Small intestine (tissue), 7 donors: ENCODE measurements at regions not wholly inside any gene's neighbourhood (a gene's known extent, or its start where the extent isn't known, plus 50 kb on each side); places are given as distances from the start of the nearest gene placed in this dataset.
"Not testable (repeated sequence)": the region's sequence is repeated elsewhere in the genome, so short reads cannot be mapped to it uniquely, and the experiment has no call there.

Source experiments
- DNase-seq, 2 donors: peaks; one replicate each; pipeline versions ENCODE4 v3.0.0 to v3.0.0-alpha.2; 2013
- FAIRE-seq: peaks from 2 replicates; lab custom pipeline; 2012; peaks lifted over from hg19 to GRCh38; lab: Jason Lieb, UNC
- H3K27ac ChIP-seq, 3 donors: one replicate each; pipeline ENCODE4 v1.5.1; 2013; ENCODE audit warnings: low read length in 2 of 3, mild to moderate bottlenecking in 2 of 3, control low read depth in 1 of 3, inconsistent platforms in 1 of 3, low read depth in 1 of 3, moderate library complexity in 1 of 3
- H3K27me3 ChIP-seq, 3 donors: one replicate each; pipeline ENCODE4 v1.6.1; 2013; ENCODE audit warnings: low read length in 3 of 3, inconsistent platforms in 1 of 3; ENCODE audit not compliant: control insufficient read depth in 3 of 3, insufficient read depth in 3 of 3
- H3K36me3 ChIP-seq, 3 donors: one replicate each; pipeline ENCODE4 v1.6.1; 2013; ENCODE audit warnings: low read length in 3 of 3, inconsistent platforms in 1 of 3, low read depth in 1 of 3, mild to moderate bottlenecking in 1 of 3, moderate library complexity in 1 of 3; ENCODE audit not compliant: control insufficient read depth in 3 of 3, insufficient read depth in 2 of 3
- H3K4me1 ChIP-seq, 3 donors: one replicate each; pipeline ENCODE4 v1.6.1; 2013; ENCODE audit warnings: low read length in 2 of 3, inconsistent platforms in 1 of 3, low read depth in 1 of 3, mild to moderate bottlenecking in 1 of 3, moderate library complexity in 1 of 3; ENCODE audit not compliant: control insufficient read depth in 3 of 3, insufficient read depth in 2 of 3
- H3K4me3 ChIP-seq, 3 donors: one replicate each; pipeline ENCODE4 v1.5.1; 2013; ENCODE audit warnings: low read length in 3 of 3, control low read depth in 1 of 3, inconsistent platforms in 1 of 3, low read depth in 1 of 3, mild to moderate bottlenecking in 1 of 3, moderate library complexity in 1 of 3
- H3K9me3 ChIP-seq, 2 donors: one replicate each; pipeline ENCODE4 v1.6.1; 2013; ENCODE audit warnings: low read depth in 1 of 2, low read length in 1 of 2; ENCODE audit not compliant: control insufficient read depth in 2 of 2, insufficient read depth in 1 of 2
- WGBS, 3 donors: extraction: QIAGEN DNeasy Blood & Tissue Kit; methylation state at CpG; one replicate each; pipeline ENCODE4 v1.1.7; 2013; 5-methylcytosine and 5-hydroxymethylcytosine counted together
- donor health status: healthy with polysubstance abuse.
- donor health status: control.
- donor health status: control.
- donor health status: Bipolar disorder and iron deficiency.
- donor health status: healthy.

- Histone ChIP-seq H3K36me3 (no peaks in the 10 kb centered on the region), H3K4me3 (no peak overlapping the region), H3K4me1 (peaks cover 0 to 8% (median 0%) of the 10 kb centered on the region in 3 donors), H3K27me3 (peaks cover 0 to 5% (median 0%) of the 10 kb centered on the region in 3 donors), H3K27ac (no peak overlapping the region), H3K9me3 (peaks cover 0 to 5% of the 10 kb centered on the region in 2 donors)
- no peak for FAIRE-seq
- no peak for DNase-seq
- 64 to 69% (median 66%) methylated on average over 5 of the region's 5 CpGs for WGBS, 3 donors
Measured at GRCh38 chr2:85949280-85949679, 60.5 kb upstream of the ST3GAL5 start.

GRCh38 chr2:85947593-85947992, 58.8 kb upstream of the ST3GAL5 start:
- peaks cover 0 to 8% of the 10 kb centered on the region in 2 donors for H3K9me3 ChIP-seq
- peaks cover 0 to 2% (median 0%) of the 10 kb centered on the region in 3 donors for H3K4me1 ChIP-seq
- no peak for DNase-seq
- no peak overlapping the region for H3K4me3 ChIP-seq
- no peaks in the 10 kb centered on the region for H3K36me3 ChIP-seq
- no peak overlapping the region for H3K27ac ChIP-seq
- no peak for FAIRE-seq
- peaks cover 0 to 5% (median 0%) of the 10 kb centered on the region in 3 donors for H3K27me3 ChIP-seq

GRCh38 chr2:85945586-85945985, 56.8 kb upstream of the ST3GAL5 start:
- Histone ChIP-seq H3K9me3 (peaks cover 0 to 22% of the 10 kb centered on the region in 2 donors), H3K27me3 (peaks cover 0 to 5% (median 0%) of the 10 kb centered on the region in 3 donors), H3K4me1 (no peaks in the 10 kb centered on the region), H3K4me3 (no peak overlapping the region), H3K27ac (no peak overlapping the region), H3K36me3 (no peaks in the 10 kb centered on the region)
- no peak for DNase-seq
- FAIRE-seq = no peak

- Histone ChIP-seq H3K27me3 (peaks cover 0 to 5% (median 0%) of the 10 kb centered on the region in 3 donors), H3K4me3 (no peak overlapping the region), H3K27ac (no peak overlapping the region), H3K36me3 (no peaks in the 10 kb centered on the region), H3K9me3 (peaks cover 0 to 22% of the 10 kb centered on the region in 2 donors), H3K4me1 (no peaks in the 10 kb centered on the region)
- 75 to 89% (median 81%) methylated on average over 3 of the region's 3 CpGs for WGBS, 3 donors
- DNase-seq (no peak), FAIRE-seq (no peak)
Measured at GRCh38 chr2:85945172-85945571, 56.4 kb upstream of the ST3GAL5 start.

GRCh38 chr2:85942346-85942957, 53.7 kb upstream of the ST3GAL5 start:
- Histone ChIP-seq H3K27ac (no peak overlapping the region), H3K4me1 (no peaks in the 10 kb centered on the region), H3K4me3 (no peak overlapping the region), H3K9me3 (peaks cover 0 to 22% of the 10 kb centered on the region in 2 donors), H3K27me3 (peaks cover 0 to 2% (median 0%) of the 10 kb centered on the region in 3 donors), H3K36me3 (no peaks in the 10 kb centered on the region)
- FAIRE-seq (no peak), DNase-seq (no peak)
- 31 to 63% (median 37%) methylated on average over 1 of the region's 1 CpG for WGBS, 3 donors

- not testable (repeated sequence) for H3K27ac ChIP-seq, DNase-seq, H3K36me3 ChIP-seq, H3K4me3 ChIP-seq, H3K27me3 ChIP-seq, FAIRE-seq, H3K4me1 ChIP-seq
- 59 to 75% (median 61%) methylated on average over 2 of the region's 2 CpGs for WGBS, 3 donors
- peaks cover 0 to 18% of the 10 kb centered on the region in 2 donors for H3K9me3 ChIP-seq
Measured at GRCh38 chr2:85941490-85941889, 52.7 kb upstream of the ST3GAL5 start.

- FAIRE-seq = no peak
- Histone ChIP-seq H3K36me3 (no peaks in the 10 kb centered on the region), H3K9me3 (peaks cover 0 to 18% of the 10 kb centered on the region in 2 donors), H3K27ac (no peak overlapping the region), H3K27me3 (peaks cover 0 to under 1% (median 0%) of the 10 kb centered on the region in 3 donors), H3K4me1 (no peaks in the 10 kb centered on the region), H3K4me3 (no peak overlapping the region)
- 81 to 87% (median 84%) methylated on average over 4 of the region's 4 CpGs for WGBS, 3 donors
- no peak for DNase-seq
Measured at GRCh38 chr2:85939131-85939530, 50.3 kb upstream of the ST3GAL5 start.
